ENCODE measurements at regions not wholly inside any gene's neighbourhood (a gene's known extent, or its start where the extent isn't known, plus 50 kb on each side); places are given as distances from the start of the nearest gene placed in this dataset.

DNA sequence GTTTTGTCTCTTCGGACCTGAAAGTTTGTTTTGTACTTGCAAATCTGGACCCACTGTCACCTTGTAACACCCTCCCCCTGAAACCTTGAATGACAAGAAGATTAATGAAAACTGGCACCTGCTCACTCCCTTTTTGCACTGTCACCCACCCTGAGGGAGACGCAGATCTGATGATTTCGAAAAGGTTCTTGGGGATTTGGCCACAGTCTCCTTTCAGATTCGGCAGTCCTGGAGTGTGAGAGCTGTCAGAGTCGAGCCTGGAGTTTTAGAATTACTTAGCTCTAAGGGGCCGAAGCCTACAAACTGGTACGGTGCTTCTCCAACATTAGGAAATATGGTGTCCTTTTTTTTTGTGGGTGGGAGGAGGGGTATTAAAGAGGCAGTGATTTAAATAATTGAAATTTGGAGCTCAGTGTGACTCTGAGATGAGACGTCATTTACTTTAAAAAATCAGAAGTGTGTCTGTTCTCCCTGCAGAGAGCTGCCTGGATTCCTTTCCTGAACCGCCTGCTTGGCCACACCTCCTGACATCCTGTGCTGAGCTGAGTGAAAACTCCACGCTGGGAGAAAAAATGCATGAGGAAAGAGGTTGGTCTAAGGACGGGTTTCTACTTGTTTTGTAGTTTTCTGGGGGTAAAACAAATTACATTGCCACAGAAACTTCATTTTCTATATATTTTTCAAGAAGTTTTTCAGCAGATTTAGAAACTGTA is 447.0 kb upstream of the CDH4 start:
- H3K4me3 ChIP-seq (ENCODE audit: low read length in 2 of 2): no peak overlapping the region
- no peak overlapping the region for H3K27ac ChIP-seq (ENCODE audit: low read depth in 1 of 2, low read length in 2 of 2)
- H3K27me3 ChIP-seq (ENCODE audit: control insufficient read depth in 1 of 2, insufficient read depth in 2 of 2, low read length in 1 of 2): no peaks in the 10 kb centered on the region
- no peaks in the 10 kb centered on the region for H3K4me1 ChIP-seq (ENCODE audit: control insufficient read depth in 1 of 2, insufficient read depth in 2 of 2, low read length in 2 of 2)
- H3K36me3 ChIP-seq (ENCODE audit: control insufficient read depth in 1 of 2, insufficient read depth in 2 of 2, low read length in 1 of 2): no peaks in the 10 kb centered on the region
- ATAC-seq (ENCODE audit: low FRiP score): no peak
- intact Hi-C loops (cut with DNase I): no loop called here
- WGBS, 2 donors: 10 to 14% methylated on average over 11 of the region's 11 CpGs
- DNase-seq: no peak
- H3K9me3 ChIP-seq (ENCODE audit: control insufficient read depth, low read length): peaks cover 5% of the 10 kb centered on the region

DNA sequence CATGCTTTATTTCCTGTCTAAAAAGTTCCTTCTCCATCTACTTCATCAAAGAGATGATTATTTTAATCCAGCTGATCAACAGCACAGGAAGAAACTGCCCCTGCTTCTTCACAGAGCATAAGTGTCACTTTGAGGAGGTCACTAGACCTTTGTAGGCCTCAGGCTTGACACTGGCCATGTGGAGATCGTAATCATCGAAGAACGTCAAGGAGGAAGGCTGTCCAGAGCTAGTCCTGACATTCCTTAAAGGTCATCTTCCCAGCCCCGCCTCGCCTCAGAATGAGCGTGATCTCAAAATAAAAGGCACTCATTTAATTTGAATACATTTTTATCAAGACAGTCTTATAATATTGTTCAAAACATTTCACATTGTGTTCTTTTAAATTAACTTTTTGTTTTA is 445.7 kb upstream of the CDH4 start:
- H3K4me1 ChIP-seq (ENCODE audit: control insufficient read depth in 1 of 2, insufficient read depth in 2 of 2, low read length in 2 of 2): no peaks in the 10 kb centered on the region

DNA sequence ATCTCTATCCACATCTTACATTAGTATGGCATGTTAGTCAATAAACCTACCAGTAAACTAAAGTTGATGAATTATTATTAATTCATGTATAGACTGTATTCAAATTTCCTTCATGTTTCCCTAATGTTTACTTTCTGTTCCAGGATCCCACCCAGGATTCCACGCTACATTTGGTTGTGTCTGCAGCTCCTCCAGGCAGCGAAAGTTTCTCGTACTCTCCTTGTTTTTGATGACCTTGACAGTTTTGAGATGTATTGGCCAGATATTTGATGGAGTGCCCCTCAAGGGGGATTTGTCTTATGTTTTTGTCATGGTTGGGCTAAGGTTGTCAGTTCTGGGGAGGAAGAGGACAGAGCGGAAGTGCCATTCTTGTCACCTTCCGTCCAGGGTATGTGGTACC is 445.2 kb upstream of the CDH4 start:
- H3K4me3 ChIP-seq (ENCODE audit: low read length in 2 of 2): no peak overlapping the region
- WGBS, 2 donors: 68 to 71% methylated on average over 5 of the region's 5 CpGs
- no peak for DNase-seq
- no peaks in the 10 kb centered on the region for H3K4me1 ChIP-seq (ENCODE audit: control insufficient read depth in 1 of 2, insufficient read depth in 2 of 2, low read length in 2 of 2)
- intact Hi-C loops (cut with DNase I): no loop called here
- no peaks in the 10 kb centered on the region for H3K36me3 ChIP-seq (ENCODE audit: control insufficient read depth in 1 of 2, insufficient read depth in 2 of 2, low read length in 1 of 2)
- ATAC-seq (ENCODE audit: low FRiP score): no peak
- no peak overlapping the region for H3K27ac ChIP-seq (ENCODE audit: low read depth in 1 of 2, low read length in 2 of 2)
- H3K9me3 ChIP-seq (ENCODE audit: control insufficient read depth, low read length): no peaks in the 10 kb centered on the region
- H3K27me3 ChIP-seq (ENCODE audit: control insufficient read depth in 1 of 2, insufficient read depth in 2 of 2, low read length in 1 of 2): no peaks in the 10 kb centered on the region

More for the DNA sequence above, 445.7 kb upstream of the CDH4 start:
- Histone ChIP-seq H3K36me3 (ENCODE audit: control insufficient read depth in 1 of 2, insufficient read depth in 2 of 2, low read length in 1 of 2) (no peaks in the 10 kb centered on the region), H3K4me3 (ENCODE audit: low read length in 2 of 2) (no peak overlapping the region), H3K27ac (ENCODE audit: low read depth in 1 of 2, low read length in 2 of 2) (no peak overlapping the region), H3K9me3 (ENCODE audit: control insufficient read depth, low read length) (peaks cover 3% of the 10 kb centered on the region), H3K27me3 (ENCODE audit: control insufficient read depth in 1 of 2, insufficient read depth in 2 of 2, low read length in 1 of 2) (no peaks in the 10 kb centered on the region)
- DNase-seq (no peak), ATAC-seq (ENCODE audit: low FRiP score) (no peak)
- 67 to 79% methylated on average over 6 of the region's 6 CpGs for WGBS, 2 donors
- intact Hi-C loops (cut with DNase I): no loop called here

GRCh38 chr20:60808003-60808672 is 443.9 kb upstream of the CDH4 start:
- Histone ChIP-seq H3K27me3 (ENCODE audit: control insufficient read depth in 1 of 2, insufficient read depth in 2 of 2, low read length in 1 of 2) (no peaks in the 10 kb centered on the region), H3K4me3 (ENCODE audit: low read length in 2 of 2) (no peak overlapping the region), H3K36me3 (ENCODE audit: control insufficient read depth in 1 of 2, insufficient read depth in 2 of 2, low read length in 1 of 2) (no peaks in the 10 kb centered on the region), H3K9me3 (ENCODE audit: control insufficient read depth, low read length) (no peaks in the 10 kb centered on the region), H3K4me1 (ENCODE audit: control insufficient read depth in 1 of 2, insufficient read depth in 2 of 2, low read length in 2 of 2) (no peaks in the 10 kb centered on the region), H3K27ac (ENCODE audit: low read depth in 1 of 2, low read length in 2 of 2) (no peak overlapping the region)
- 88% methylated on average over 16 of the region's 16 CpGs for WGBS, 2 donors
- ATAC-seq (ENCODE audit: low FRiP score) (no peak), DNase-seq (no peak)
- intact Hi-C loops (cut with DNase I): no loop called here

DNA sequence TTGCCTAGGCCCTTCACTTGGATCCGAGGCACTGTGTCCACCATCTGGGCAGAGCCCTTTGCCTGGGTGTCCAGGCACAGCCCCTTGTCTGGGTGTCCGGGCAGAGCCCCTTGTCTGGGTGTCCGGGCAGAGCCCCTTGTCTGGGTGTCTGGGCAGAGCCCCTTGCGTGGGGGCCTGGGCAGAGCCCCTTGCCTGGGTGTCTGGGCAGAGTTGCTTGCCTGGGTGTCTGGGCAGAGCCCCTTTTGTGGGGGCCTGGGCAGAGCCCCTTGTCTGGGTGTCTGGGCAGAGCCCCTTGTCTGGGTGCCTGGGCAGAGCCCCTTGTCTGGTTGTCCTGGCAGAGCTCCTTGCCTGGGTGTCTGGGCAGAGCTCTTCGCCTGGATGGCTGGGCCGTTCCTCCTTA is 443.4 kb upstream of the CDH4 start:
- Histone ChIP-seq H3K4me1 (ENCODE audit: control insufficient read depth in 1 of 2, insufficient read depth in 2 of 2, low read length in 2 of 2) (no peaks in the 10 kb centered on the region), H3K27me3 (ENCODE audit: control insufficient read depth in 1 of 2, insufficient read depth in 2 of 2, low read length in 1 of 2) (no peaks in the 10 kb centered on the region), H3K9me3 (ENCODE audit: control insufficient read depth, low read length) (no peaks in the 10 kb centered on the region), H3K27ac (ENCODE audit: low read depth in 1 of 2, low read length in 2 of 2) (no peak overlapping the region), H3K4me3 (ENCODE audit: low read length in 2 of 2) (no peak overlapping the region), H3K36me3 (ENCODE audit: control insufficient read depth in 1 of 2, insufficient read depth in 2 of 2, low read length in 1 of 2) (no peaks in the 10 kb centered on the region)
- intact Hi-C loops (cut with DNase I): no loop called here
- ATAC-seq (ENCODE audit: low FRiP score) (no peak), DNase-seq (no peak)
- 84% methylated on average over 6 of the region's 6 CpGs for WGBS, 2 donors

GRCh38 chr20:60810561-60810960 is 441.5 kb upstream of the CDH4 start:
- WGBS, 2 donors: 76 to 80% methylated on average over 4 of the region's 4 CpGs
- Histone ChIP-seq H3K27ac (ENCODE audit: low read depth in 1 of 2, low read length in 2 of 2) (no peak overlapping the region), H3K27me3 (ENCODE audit: control insufficient read depth in 1 of 2, insufficient read depth in 2 of 2, low read length in 1 of 2) (peaks cover 0 to 1% of the 10 kb centered on the region in 2 donors), H3K36me3 (ENCODE audit: control insufficient read depth in 1 of 2, insufficient read depth in 2 of 2, low read length in 1 of 2) (no peaks in the 10 kb centered on the region), H3K4me3 (ENCODE audit: low read length in 2 of 2) (no peak overlapping the region), H3K4me1 (ENCODE audit: control insufficient read depth in 1 of 2, insufficient read depth in 2 of 2, low read length in 2 of 2) (no peaks in the 10 kb centered on the region), H3K9me3 (ENCODE audit: control insufficient read depth, low read length) (no peaks in the 10 kb centered on the region)
- DNase-seq (no peak), ATAC-seq (ENCODE audit: low FRiP score) (no peak)
- intact Hi-C loops (cut with DNase I): no loop called here

- DNase-seq: no peak
- 56 to 62% methylated on average over 3 of the region's 3 CpGs for WGBS, 2 donors
Observed at GRCh38 chr20:60812561-60812960, 439.5 kb upstream of the CDH4 start.

GRCh38 chr20:60813066-60813465 is 439.0 kb upstream of the CDH4 start:
- intact Hi-C loops (cut with DNase I): no loop called here
- no peaks in the 10 kb centered on the region for H3K9me3 ChIP-seq (ENCODE audit: control insufficient read depth, low read length)
- DNase-seq: no peak
- peaks cover 0 to 1% of the 10 kb centered on the region in 2 donors for H3K27me3 ChIP-seq (ENCODE audit: control insufficient read depth in 1 of 2, insufficient read depth in 2 of 2, low read length in 1 of 2)
- no peak for ATAC-seq (ENCODE audit: low FRiP score)
- WGBS, 2 donors: 57 to 68% methylated on average over 5 of the region's 5 CpGs
- no peaks in the 10 kb centered on the region for H3K4me1 ChIP-seq (ENCODE audit: control insufficient read depth in 1 of 2, insufficient read depth in 2 of 2, low read length in 2 of 2)
- no peak overlapping the region for H3K27ac ChIP-seq (ENCODE audit: low read depth in 1 of 2, low read length in 2 of 2)
- no peak overlapping the region for H3K4me3 ChIP-seq (ENCODE audit: low read length in 2 of 2)
- no peaks in the 10 kb centered on the region for H3K36me3 ChIP-seq (ENCODE audit: control insufficient read depth in 1 of 2, insufficient read depth in 2 of 2, low read length in 1 of 2)

More at GRCh38 chr20:60812561-60812960, 439.5 kb upstream of the CDH4 start:
- H3K27ac ChIP-seq (ENCODE audit: low read depth in 1 of 2, low read length in 2 of 2): no peak overlapping the region
- intact Hi-C loops (cut with DNase I): no loop called here
- no peaks in the 10 kb centered on the region for H3K4me1 ChIP-seq (ENCODE audit: control insufficient read depth in 1 of 2, insufficient read depth in 2 of 2, low read length in 2 of 2)
- no peak for ATAC-seq (ENCODE audit: low FRiP score)
- peaks cover 0 to 1% of the 10 kb centered on the region in 2 donors for H3K27me3 ChIP-seq (ENCODE audit: control insufficient read depth in 1 of 2, insufficient read depth in 2 of 2, low read length in 1 of 2)
- H3K9me3 ChIP-seq (ENCODE audit: control insufficient read depth, low read length): no peaks in the 10 kb centered on the region
- H3K36me3 ChIP-seq (ENCODE audit: control insufficient read depth in 1 of 2, insufficient read depth in 2 of 2, low read length in 1 of 2): no peaks in the 10 kb centered on the region
- H3K4me3 ChIP-seq (ENCODE audit: low read length in 2 of 2): no peak overlapping the region

DNA sequence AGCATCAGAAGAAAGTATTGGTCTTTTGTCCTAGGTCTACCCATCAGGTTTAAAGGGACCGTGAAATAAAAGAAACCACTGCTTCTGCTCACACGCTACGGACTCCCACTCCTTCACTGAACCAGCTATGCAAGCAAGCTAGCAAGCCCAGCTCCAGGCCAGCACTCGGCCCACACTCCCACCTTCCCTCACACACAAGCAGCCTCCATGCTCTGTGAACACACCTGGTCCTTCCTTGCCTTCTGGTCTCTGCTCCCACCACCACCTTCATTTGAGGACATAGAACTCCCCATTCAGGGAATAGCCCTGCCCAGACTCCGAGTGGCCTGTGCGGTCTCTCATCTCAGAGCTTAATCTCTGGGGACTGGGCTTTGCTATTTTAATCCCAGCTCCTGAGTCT is 436.4 kb upstream of the CDH4 start:
- Histone ChIP-seq H3K4me3 (ENCODE audit: low read length in 2 of 2) (no peak overlapping the region), H3K4me1 (ENCODE audit: control insufficient read depth in 1 of 2, insufficient read depth in 2 of 2, low read length in 2 of 2) (no peaks in the 10 kb centered on the region), H3K27ac (ENCODE audit: low read depth in 1 of 2, low read length in 2 of 2) (no peak overlapping the region), H3K36me3 (ENCODE audit: control insufficient read depth in 1 of 2, insufficient read depth in 2 of 2, low read length in 1 of 2) (no peaks in the 10 kb centered on the region), H3K27me3 (ENCODE audit: control insufficient read depth in 1 of 2, insufficient read depth in 2 of 2, low read length in 1 of 2) (peaks cover 0 to 1% of the 10 kb centered on the region in 2 donors), H3K9me3 (ENCODE audit: control insufficient read depth, low read length) (no peaks in the 10 kb centered on the region)
- WGBS, 2 donors: 67 to 71% methylated on average over 6 of the region's 6 CpGs
- no peak for DNase-seq
- ATAC-seq (ENCODE audit: low FRiP score): no peak
- intact Hi-C loops (cut with DNase I): no loop called here
